HPDE6-E6E7 (cell line): ENCODE measurements at regions not wholly inside any gene's neighbourhood (a gene's known extent, or its start where the extent isn't known, plus 50 kb on each side); places are given as distances from the start of the nearest gene placed in this dataset.

Source experiments
- DNase-seq: peaks from one replicate; pipeline ENCODE4 v3.0.0; 2011; ENCODE audit warnings: missing footprints; ENCODE audit errors: extremely low spot score

- no peak for DNase-seq
Observed at GRCh38 chr2:194002699-194003368, 1654.2 kb upstream of the SLC39A10 start.

- DNase-seq, result no peak
Observed at GRCh38 chr2:193990868-193991267, 1666.2 kb upstream of the SLC39A10 start.

- DNase-seq, result no peak
Observed at GRCh38 chr2:193989645-193990044, 1667.4 kb upstream of the SLC39A10 start.

- DNase-seq, result no peak
Observed at GRCh38 chr2:193988784-193989183, 1668.2 kb upstream of the SLC39A10 start.

- DNase-seq, result no peak
Observed at GRCh38 chr2:193985272-193985671, 1671.8 kb upstream of the SLC39A10 start.

GRCh38 chr2:193980599-193980998, 1676.4 kb upstream of the SLC39A10 start:
- no peak for DNase-seq

DNA sequence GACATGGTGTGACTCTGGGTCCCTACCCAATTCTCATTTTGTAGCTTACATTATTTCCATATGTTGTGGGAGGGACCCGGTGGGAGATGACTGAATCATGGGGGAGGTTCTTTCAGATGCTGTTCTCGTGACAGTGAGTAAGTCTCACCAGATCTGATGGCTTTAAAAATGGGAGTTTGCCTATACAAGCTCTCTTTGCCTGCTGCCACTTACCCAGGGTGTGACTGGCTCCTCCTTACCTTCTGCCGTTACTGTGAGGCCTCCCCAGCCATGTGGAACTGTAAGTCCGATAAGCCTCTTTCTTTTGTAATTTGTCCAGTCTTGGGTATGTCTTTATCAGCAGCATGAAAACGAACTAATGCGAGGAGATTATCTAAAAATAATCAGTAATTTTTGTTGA, 1683.2 kb upstream of the SLC39A10 start:
- DNase-seq, result no peak

GRCh38 chr2:193966590-193966989, 1690.4 kb upstream of the SLC39A10 start:
- DNase-seq, result peak; percentile 44

DNA sequence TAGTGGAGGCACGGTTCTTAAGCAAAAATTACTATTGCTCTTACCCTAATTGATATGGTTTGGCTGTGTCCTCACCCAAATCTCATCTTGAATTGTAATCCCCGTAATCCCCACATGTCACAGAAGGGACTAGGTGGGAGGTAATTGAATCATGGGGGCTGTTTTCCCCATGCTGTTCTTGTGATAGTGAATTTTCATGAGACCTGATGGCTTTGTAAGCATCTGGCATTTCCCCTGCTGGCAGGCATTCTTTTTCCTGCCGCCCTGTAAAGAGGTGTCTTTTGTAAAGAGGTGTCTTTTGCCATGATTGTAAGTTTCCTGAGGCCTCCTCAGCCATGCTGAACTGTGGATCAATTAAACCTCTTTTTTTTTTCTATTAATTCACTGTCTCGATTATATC, 1691.8 kb upstream of the SLC39A10 start:
- no peak for DNase-seq

DNA sequence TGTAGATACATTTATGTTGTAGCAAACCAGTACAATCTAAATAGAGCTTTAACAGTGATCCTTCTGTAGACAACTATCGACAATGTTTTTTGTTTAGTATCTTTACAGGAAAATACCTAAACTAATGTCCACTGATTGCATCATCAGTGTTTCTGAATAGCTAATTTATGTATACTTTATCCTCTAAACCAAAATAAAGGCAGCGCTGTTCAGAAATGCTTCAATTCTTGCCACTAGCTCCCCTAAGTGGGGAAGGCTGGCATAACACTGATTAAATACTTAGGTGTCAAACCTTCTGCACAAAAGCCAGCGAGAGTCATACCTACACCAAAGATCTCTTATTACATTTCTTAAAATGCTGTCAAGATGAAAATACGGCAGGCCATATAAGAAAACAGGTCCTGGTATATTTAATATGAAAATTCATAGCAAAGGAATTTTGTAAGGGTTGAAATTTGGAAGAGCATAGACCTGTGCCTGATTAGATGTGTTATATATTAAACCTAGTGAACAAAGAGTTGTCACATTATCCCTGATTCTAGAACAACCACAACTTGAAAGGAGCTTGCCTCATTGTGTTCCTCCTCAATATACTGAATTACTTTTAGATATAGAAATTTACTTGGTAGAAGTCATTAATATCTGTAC, 1693.4 kb upstream of the SLC39A10 start:
- peak; percentile 0 for DNase-seq

- no peak for DNase-seq
Observed at GRCh38 chr2:193946806-193947205, 1710.2 kb upstream of the SLC39A10 start.

DNA sequence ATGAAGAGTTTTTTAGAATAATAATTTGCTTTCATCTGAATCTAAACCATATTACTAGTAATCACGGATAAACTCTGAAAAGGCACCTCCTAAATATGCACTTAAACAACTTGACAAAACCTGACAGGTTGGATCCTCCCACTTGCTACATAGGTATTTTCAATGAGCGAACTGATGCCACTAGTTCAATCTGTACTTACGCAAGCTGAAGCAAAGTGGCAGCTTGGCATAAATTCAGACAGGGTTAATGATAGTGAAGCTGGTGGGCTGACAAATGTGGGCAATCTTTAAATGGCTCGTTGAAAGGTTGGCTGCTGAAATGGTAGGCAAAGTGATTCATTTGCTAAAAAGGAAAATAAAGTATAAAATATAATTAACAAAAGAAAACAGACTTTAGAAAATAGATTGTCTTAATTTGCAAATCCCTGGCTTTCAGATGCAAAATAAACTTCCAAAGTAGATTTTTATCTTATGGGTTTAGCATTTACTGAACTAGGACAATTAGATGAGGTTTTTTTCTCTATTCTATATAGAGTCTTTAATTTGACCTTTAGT, 1713.5 kb upstream of the SLC39A10 start:
- no peak for DNase-seq

DNA sequence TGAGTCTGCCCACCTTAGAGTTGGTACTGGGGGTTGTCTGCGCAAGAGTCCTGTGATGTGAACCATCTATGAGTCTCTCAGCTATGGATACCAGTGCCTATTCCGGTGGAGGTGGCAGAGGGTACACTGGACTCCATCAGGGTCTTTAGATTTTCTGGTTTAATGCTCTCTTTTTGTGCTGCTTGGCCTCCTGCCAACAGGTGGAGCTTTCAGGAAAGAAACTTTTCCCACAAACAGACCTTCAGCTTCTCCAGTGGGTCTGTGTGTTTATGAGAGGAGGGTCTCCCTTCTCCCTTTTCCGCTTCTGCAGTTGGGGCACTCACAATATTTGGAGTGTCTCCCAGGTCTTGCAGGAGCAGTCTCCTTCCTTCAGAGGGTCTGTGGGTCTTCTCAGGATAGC, 1721.9 kb upstream of the SLC39A10 start:
- no peak for DNase-seq

- no peak for DNase-seq
Observed at GRCh38 chr2:193929131-193929530, 1727.9 kb upstream of the SLC39A10 start.

DNA sequence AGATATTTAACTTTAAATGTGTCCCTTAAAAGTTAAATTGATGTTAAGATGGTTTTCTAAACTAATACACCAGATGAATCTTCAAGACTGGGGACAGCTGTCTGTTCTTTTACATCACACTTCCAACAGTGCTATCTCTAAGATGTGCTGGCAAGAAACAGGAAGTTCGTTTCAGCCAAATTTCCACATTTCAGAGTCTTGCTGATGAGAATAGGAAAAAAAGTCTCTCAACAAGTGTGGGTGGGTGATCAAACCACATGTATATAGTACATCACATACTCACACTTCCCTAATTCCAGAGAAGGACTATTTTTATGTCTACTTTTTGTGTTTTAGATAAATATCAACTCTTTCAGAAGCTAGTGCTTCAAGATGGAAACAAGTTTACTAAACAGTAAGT, 1712.8 kb upstream of the TMEFF2 start:
- DNase-seq, result no peak

DNA sequence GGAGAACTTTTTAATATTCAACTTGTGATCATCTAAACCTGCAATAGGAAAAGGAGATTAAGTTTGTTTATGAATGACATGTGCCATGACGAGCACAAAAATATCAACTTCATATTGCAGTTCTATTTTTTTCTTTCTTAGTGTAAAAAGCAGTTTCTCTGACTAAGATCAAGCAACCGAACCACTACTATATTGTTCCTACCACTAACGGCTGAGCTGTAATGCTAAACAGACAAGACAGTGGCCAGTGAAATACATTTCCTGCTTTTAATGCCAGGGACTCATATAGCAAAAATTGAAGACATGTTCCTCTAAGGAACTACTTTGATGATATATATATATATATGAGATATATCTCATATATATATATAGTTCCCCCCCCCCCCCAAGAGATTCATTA, 1705.6 kb upstream of the TMEFF2 start:
- DNase-seq, result no peak

DNA sequence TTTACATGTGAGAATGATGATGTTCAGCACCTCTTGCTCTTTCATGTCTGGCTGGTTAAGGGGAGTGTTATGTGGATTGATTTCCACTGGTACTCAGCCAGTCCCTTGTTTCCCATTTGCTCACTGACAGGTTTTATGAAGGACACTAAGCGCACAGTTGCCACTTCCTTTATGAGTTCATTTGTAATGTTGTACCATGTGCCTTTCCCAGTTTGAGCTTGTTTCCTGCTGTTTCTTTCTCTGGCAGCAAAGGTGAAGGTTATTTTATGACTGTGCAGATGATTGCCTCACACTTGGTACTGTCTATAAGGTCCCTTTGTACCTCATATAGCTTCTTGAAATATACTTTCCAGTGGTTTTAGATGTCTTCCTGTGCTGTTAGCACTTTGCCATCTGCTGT, 1700.5 kb upstream of the TMEFF2 start:
- no peak for DNase-seq

GRCh38 chr2:193894081-193894480, 1699.3 kb upstream of the TMEFF2 start:
- DNase-seq, result no peak

DNA sequence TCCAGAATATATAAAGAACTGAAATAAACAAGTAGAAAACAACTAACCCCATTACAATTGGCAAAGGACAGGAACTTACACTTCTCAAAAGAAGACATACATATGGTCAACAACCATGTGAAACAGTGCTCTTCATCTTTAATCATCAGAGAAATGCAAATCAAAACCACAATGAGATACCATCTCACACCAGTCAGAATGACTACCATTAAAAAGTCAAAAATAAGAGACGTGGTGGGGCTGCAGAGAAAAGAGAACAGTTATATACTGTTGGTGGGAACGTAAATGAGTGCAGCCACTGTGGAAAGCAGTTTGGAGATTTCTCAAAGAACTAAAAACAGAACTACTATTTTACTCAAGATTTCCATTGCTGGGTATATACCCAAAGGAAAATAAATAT, 1696.3 kb upstream of the TMEFF2 start:
- DNase-seq, result no peak

DNA sequence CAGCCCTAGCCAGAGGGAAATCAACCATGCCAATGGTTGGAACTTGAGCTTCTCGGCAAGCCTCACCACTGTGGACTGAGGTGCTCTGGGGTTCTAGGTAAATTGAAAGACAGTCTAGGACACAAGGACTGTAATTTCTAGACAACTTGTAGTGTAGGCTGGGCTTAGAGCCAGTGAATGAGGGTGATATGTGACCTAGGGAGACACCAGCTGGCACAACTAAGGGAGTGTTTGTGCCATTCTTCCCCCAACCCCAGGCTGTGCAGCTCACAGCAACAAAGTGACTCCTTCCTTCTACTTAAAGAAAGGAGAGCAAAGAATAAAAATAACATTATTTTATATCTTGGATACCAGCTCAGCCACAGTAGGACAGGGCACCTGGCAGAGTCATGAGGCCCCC, 1690.7 kb upstream of the TMEFF2 start:
- no peak for DNase-seq

DNA sequence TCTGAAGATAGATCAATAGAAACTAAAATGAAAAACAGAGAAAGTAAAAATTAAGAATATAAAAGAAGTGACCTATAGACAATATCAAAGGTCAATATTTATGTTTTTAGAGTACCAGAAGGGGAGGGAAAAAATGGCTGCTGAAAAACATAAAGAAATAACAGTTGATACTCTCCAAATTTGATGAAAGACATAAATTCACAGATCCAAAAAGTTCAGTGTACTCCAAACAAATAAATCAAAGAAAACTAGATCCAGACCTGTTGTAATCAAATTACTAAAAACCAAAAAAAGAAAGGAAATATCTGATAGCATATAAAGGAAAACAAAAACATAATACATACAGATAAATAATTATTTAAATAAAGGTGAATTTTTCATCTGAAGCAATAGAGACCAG, 1689.1 kb upstream of the TMEFF2 start:
- DNase-seq, result no peak

DNA sequence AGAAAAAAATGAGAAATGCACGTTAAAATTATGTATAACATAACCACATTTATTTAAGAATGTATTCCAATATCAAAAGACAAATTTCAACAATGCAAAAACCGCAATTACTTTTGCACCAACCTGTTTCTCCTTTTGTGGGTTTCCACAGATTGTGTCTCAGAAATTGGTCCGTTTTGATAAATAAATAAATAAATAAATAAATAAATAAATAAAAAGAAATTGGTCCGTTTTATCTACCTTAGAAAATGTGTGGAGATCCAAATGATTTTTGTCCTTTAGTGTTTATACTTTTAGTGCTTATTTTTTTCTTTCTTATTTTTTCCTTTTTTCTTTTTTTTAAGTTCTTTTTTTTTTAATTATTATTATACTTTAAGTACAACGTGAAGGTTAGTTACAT, 1682.2 kb upstream of the TMEFF2 start:
- DNase-seq, result no peak

- DNase-seq, result no peak
Observed at GRCh38 chr2:193869564-193869963, 1674.8 kb upstream of the TMEFF2 start.

GRCh38 chr2:193868833-193869232, 1674.1 kb upstream of the TMEFF2 start:
- DNase-seq, result no peak
